ENCODE measurements at regions not wholly inside any gene's neighbourhood (a gene's known extent, or its start where the extent isn't known, plus 50 kb on each side); places are given as distances from the start of the nearest gene placed in this dataset.

DNA sequence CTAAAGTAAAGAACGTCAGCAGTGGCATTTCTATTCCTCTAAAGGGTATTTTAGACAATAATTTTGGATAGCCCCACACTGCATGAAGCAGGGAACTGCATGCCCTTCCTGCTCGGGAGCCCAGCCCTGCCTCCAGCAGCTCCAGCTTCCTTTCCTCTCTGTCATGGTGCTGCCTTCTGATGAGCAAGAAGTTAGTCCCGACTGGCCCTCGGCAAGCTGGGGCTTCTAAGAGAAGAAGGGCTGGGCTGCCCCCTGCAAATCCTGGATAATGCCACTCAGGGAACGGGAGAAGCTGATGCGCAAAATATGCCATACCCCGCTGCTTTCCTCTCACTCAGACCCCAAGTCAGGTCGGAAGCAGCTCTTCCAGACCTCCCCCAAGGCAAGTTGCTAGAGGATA, 296.4 kb downstream of the ETS1 start:
- TF ChIP-seq CTCF (IDR thresholded peaks at IDR 0.05) (no peak), EP300 (IDR thresholded peaks at IDR 0.05) (no peak), POLR2A (IDR thresholded peaks at IDR 0.05; ENCODE audit: low read depth) (no peak)
